HUES6 (cell line): ENCODE measurements at regions not wholly inside any gene's neighbourhood (a gene's known extent, or its start where the extent isn't known, plus 50 kb on each side); places are given as distances from the start of the nearest gene placed in this dataset.

ENCODE experiments used
- H3K27ac ChIP-seq: 2 replicates; pipeline ENCODE4 v1.7.0; 2013; ENCODE audit warnings: low read depth, mild to moderate bottlenecking, low read length, inconsistent platforms
- H3K27me3 ChIP-seq: 2 replicates; pipeline ENCODE4 v1.6.1; 2013; ENCODE audit warnings: low read length; ENCODE audit not compliant: control insufficient read depth, insufficient read depth
- H3K36me3 ChIP-seq: 2 replicates; pipeline ENCODE4 v1.6.1; 2013; ENCODE audit warnings: low read length; ENCODE audit not compliant: control insufficient read depth, insufficient read depth
- H3K4me1 ChIP-seq: 2 replicates; pipeline ENCODE4 v1.6.1; 2013; ENCODE audit warnings: low read length; ENCODE audit not compliant: control insufficient read depth, insufficient read depth
- H3K4me3 ChIP-seq: 2 replicates; pipeline ENCODE4 v1.5.1; 2013; ENCODE audit warnings: low read depth, low read length
- H3K9ac ChIP-seq: one replicate; pipeline ENCODE4 v1.6.1; 2013; ENCODE audit warnings: mild to moderate bottlenecking, low read length
- H3K9me3 ChIP-seq: 2 replicates; pipeline ENCODE4 v1.6.1; 2013; ENCODE audit warnings: low read depth, low read length; ENCODE audit not compliant: control insufficient read depth, insufficient read depth

DNA sequence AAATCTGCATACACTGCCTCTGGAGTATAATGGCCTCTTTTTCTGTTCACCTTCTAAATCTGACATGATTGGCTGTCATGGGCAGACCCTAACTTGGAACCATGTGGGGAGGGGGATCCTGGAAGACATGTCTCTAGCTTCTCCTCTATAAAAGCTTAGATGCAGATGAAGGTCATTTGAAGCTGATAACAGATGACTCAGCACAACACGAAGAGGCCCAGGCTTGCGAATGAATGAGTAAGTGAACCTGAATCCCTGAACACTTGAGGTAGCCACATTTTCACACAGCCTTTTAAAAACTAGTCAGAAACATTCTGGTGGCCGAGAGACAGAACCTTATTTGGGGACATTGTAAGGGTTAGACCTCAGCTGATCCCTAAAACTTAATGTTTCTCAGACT, 282.6 kb downstream of the ELAVL2 start:
- Histone ChIP-seq H3K4me1 (peaks cover 9% of the 10 kb centered on the region; the same call in 1 of the 2 replicates), H3K36me3 (no peaks in the 10 kb centered on the region), H3K27ac (no peak overlapping the region), H3K27me3 (peaks cover 8% of the 10 kb centered on the region), H3K9ac (no peak overlapping the region), H3K9me3 (no peaks in the 10 kb centered on the region), H3K4me3 (no peak overlapping the region)

DNA sequence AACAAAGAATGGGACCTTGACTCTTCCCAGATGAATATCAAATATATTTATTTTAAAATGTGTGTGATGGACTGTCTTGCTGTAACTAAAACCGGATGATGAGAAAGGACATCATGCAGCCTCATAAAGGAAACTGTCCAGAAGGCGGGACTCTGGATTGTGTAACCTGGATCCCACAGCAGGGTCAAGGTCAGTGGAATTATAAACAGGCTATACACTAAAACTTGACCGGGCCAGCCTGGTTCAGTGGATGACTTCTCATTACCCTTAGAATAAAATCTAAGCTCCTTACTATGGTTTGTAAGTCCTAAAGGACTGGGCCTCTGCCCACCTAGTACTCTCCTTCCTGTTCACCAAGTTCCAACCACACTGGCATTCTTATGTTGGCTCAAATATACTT, 280.3 kb downstream of the ELAVL2 start:
- Histone ChIP-seq H3K4me3 (no peak overlapping the region), H3K36me3 (no peaks in the 10 kb centered on the region), H3K4me1 (peaks cover 7% of the 10 kb centered on the region; the same call in 1 of the 2 replicates), H3K9me3 (no peaks in the 10 kb centered on the region), H3K27me3 (no peaks in the 10 kb centered on the region), H3K27ac (no peak overlapping the region), H3K9ac (no peak overlapping the region)

DNA sequence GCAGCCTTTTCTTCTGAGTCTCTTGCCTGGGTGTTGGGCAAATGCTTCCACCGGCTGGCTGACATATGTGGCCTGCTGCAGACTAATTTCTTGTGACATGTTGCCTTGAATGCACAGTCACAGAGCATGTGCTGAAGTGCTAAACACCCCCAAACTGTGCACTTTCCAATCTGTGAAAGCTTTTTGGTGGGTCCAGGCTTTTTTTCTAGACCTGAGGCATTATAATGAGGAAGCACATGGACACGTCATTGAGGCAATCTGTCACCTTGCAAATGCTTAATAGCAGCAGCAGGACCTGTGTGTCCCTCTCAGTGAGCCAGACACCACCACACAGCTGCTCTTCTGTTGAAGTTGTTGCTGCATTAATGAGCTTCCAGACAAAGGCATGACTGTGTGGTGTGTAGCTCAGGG, 274.7 kb downstream of the ELAVL2 start:
- Histone ChIP-seq H3K9ac (no peak overlapping the region), H3K4me1 (peaks cover 13% of the 10 kb centered on the region), H3K27ac (no peak overlapping the region)

DNA sequence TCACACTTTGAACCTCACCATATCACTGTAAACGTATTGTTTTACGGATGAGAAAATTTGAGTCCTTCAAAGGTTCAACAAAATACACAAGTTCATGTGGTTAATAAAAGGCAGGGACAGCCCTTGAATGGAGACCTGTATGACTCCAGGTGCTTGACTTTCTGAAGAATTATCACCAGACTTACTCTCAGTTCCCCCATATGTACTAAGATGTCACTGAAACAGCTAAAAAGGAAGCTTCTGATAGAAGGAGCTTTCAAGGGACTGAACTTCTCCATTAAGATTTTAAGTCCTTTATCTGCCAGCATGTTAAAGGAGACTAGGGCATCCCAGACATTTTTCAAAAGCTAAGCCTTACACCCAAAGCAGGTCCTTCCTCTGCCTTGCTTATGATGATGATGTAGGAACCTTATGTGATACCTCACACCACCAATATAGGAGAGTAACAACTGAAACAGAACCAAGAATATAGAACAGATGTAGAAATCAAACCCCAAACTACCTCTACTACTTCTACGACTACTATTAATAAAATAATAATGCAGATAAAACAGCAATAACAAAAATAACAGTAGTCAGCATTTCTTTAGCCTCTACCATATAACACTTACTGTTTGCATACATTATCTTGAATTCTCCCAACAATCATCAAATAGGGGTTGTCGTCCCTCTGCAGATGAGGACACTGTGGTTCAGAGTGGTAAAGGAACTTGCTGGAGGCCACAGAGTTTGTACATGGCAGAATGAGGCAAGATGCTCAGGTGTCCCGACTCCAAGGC, 273.9 kb downstream of the ELAVL2 start:
- H3K4me3 ChIP-seq: no peak overlapping the region

More for the DNA sequence above, 274.7 kb downstream of the ELAVL2 start:
- H3K9me3 ChIP-seq: no peaks in the 10 kb centered on the region
- H3K4me3 ChIP-seq: no peak overlapping the region
- H3K27me3 ChIP-seq: no peaks in the 10 kb centered on the region
- H3K36me3 ChIP-seq: no peaks in the 10 kb centered on the region

DNA sequence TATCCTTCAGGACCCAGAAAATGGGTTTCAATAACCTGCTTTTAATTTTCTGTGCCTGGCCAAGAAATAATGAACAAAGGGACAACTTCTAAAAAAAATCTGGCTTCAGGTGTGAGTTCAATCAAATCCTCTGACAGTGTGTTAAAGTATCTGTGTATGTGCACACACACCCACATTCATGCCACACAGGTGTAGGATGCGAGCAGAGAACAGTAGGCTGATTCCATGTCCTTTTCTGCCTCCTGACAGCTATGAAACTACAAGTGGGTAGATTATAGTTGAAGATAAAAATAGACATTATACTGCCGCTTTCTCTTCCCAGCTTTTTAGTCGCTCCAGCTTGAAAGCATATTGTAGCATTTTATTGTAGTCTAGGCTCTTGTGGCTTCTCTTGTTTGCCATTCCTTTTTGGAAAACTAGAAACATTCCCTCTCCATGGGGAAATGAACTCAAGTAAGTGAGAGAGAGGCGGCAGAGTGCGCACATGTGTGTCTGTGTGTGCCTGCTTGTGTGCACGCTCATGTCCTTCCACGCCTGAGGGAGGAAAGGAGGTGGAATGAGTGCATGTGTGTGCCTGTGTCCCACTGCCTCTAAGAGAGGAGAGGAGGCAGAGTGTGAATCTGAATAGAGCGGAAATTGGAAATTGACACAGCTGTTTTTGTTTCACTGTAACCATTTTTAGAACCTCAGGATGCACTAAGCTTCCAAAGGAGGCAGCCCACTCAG, 273.0 kb downstream of the ELAVL2 start:
- peaks cover 18% of the 10 kb centered on the region for H3K4me1 ChIP-seq
- no peaks in the 10 kb centered on the region for H3K27me3 ChIP-seq
- no peak overlapping the region for H3K27ac ChIP-seq
- no peak overlapping the region for H3K4me3 ChIP-seq
- no peak overlapping the region for H3K9ac ChIP-seq
- H3K36me3 ChIP-seq: no peaks in the 10 kb centered on the region
- H3K9me3 ChIP-seq: no peaks in the 10 kb centered on the region

More for the DNA sequence above, 273.9 kb downstream of the ELAVL2 start:
- Histone ChIP-seq H3K9ac (no peak overlapping the region), H3K36me3 (no peaks in the 10 kb centered on the region), H3K27me3 (no peaks in the 10 kb centered on the region), H3K9me3 (no peaks in the 10 kb centered on the region), H3K27ac (no peak overlapping the region), H3K4me1 (peaks cover 18% of the 10 kb centered on the region)

DNA sequence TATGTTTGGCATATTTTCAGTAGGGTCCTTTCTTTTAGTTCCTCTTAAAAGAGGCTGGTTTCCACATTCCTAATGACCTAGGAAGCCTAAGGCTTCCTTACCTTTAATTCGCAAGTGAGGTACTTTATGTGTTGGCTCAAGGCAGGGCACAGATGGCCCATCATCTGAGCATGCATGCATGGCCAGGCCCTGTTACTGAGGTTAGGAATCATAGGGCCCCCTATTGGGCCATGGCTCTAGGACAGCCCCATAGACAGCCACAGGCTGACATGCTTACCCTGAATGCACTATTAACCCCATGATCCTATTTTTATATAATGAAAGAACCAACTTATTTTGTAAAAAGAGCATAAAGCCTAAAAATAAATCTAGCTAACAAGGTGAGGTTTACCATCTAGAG, 271.4 kb downstream of the ELAVL2 start:
- Histone ChIP-seq H3K4me1 (peaks cover 18% of the 10 kb centered on the region), H3K4me3 (no peak overlapping the region)

DNA sequence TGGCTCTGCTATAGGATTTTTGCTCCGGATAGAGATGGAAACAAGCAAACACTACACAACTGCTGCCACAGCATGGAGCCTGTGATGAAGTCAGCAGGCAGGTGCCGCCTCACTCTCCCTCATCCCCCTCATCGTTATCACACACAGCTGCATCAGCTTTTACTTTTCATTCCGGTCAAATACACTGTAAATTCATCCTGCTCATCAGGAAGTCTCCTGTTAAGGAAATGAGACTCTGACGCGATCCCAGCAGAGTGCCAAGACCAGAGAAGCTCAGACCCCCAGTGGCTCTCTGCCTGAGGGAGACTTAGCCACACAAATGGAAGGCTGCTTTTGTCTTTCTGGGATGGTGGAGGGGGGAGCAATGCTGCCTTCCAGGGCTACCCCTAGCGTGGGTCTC, 270.2 kb downstream of the ELAVL2 start:
- no peak overlapping the region for H3K27ac ChIP-seq

More for the DNA sequence above, 271.4 kb downstream of the ELAVL2 start:
- Histone ChIP-seq H3K9ac (no peak overlapping the region), H3K27me3 (no peaks in the 10 kb centered on the region), H3K27ac (no peak overlapping the region), H3K36me3 (no peaks in the 10 kb centered on the region), H3K9me3 (no peaks in the 10 kb centered on the region)

DNA sequence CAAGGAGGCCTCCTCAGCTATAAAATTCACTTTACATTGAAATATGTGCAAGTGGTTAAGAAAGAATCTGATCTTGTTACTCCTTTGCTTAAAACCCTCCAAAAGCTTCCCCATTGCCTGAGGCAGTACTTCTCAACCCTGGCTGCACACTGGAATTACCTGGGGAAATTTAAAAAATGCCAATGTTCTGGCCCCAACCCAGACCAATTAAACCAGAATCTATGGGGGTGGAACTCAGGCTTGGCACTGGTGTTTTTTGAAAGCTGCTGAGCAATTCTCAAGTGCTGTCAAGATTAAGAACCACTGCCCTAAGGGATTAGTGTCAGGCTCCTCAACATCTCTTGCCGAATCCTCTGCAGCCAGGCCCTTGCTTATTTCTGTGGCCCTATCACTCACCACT, 269.6 kb downstream of the ELAVL2 start:
- Histone ChIP-seq H3K4me1 (peaks cover 18% of the 10 kb centered on the region), H3K9ac (no peak overlapping the region), H3K4me3 (no peak overlapping the region), H3K27ac (no peak overlapping the region), H3K9me3 (no peaks in the 10 kb centered on the region), H3K27me3 (no peaks in the 10 kb centered on the region), H3K36me3 (no peaks in the 10 kb centered on the region)

More for the DNA sequence above, 270.2 kb downstream of the ELAVL2 start:
- Histone ChIP-seq H3K9me3 (no peaks in the 10 kb centered on the region), H3K27me3 (no peaks in the 10 kb centered on the region), H3K4me1 (peaks cover 18% of the 10 kb centered on the region), H3K9ac (no peak overlapping the region), H3K36me3 (no peaks in the 10 kb centered on the region), H3K4me3 (no peak overlapping the region)

DNA sequence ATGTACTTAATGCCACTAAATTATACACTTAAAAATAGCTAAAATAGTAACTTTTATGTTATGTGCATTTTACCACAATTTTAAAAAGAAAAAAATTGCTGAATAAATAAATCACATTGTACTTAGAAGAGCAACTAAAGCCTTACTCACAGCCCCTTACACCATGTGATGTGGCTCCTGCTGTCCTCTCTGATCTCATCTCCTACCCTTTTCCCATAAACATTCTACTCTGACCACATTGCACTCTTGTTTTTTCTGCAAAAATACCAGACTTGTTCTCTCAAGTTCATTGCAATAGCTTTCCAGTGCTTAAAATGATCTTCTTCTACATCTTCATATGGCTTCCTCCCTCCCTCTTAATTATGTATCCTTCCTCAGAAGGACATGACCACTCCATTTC, 268.4 kb downstream of the ELAVL2 start:
- Histone ChIP-seq H3K4me1 (peaks cover 18% of the 10 kb centered on the region), H3K9me3 (no peaks in the 10 kb centered on the region), H3K36me3 (no peaks in the 10 kb centered on the region), H3K9ac (no peak overlapping the region), H3K27ac (no peak overlapping the region), H3K4me3 (no peak overlapping the region), H3K27me3 (no peaks in the 10 kb centered on the region)

DNA sequence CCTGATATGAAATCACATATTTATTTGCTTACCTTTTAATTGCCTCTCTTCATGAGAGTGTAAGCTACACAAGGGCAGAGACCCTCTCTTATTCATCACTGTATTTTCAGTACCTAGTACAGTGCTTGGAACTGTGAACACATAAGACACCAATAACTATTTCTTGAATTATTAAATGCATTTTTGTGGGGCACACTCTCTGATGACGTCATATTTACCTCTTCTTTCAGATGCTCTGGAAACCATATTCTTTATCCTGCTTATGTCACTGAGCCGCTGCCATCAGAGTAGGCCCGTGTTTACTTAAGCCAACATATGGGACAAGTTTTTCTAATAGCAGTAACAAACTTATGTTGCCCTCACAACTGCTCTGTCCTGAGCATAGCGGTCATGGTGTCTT, 266.5 kb downstream of the ELAVL2 start:
- H3K9ac ChIP-seq: no peak overlapping the region
- peaks cover 18% of the 10 kb centered on the region for H3K4me1 ChIP-seq
- no peaks in the 10 kb centered on the region for H3K9me3 ChIP-seq
- H3K4me3 ChIP-seq: no peak overlapping the region
- no peaks in the 10 kb centered on the region for H3K36me3 ChIP-seq
- no peaks in the 10 kb centered on the region for H3K27me3 ChIP-seq
- H3K27ac ChIP-seq: no peak overlapping the region

DNA sequence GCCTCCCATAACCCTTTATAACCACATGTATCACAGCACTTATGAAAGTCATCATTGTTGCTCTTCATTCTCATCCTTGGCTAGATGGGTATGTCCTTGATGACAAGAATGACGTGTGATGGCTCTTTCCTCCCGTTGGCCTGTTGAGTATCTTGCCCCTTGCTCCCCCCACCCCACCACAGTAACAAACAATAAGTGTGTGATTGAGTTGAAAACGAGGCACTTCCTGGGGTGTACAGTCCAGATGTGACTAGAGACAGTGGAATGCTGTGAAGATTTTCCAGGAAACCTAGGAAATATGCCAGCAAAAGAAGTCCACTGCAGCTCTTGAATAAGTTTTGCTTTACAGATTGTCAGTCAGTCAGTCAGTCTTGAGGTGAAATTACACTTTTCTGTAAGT, 262.5 kb downstream of the ELAVL2 start:
- no peak overlapping the region for H3K27ac ChIP-seq
- no peaks in the 10 kb centered on the region for H3K27me3 ChIP-seq
- H3K4me3 ChIP-seq: no peak overlapping the region
- no peaks in the 10 kb centered on the region for H3K36me3 ChIP-seq
- H3K9ac ChIP-seq: no peak overlapping the region
- H3K4me1 ChIP-seq: no peaks in the 10 kb centered on the region
- H3K9me3 ChIP-seq: no peaks in the 10 kb centered on the region
